Left renal pelvis (tissue), 4 donors: ENCODE measurements at regions not wholly inside any gene's neighbourhood (a gene's known extent, or its start where the extent isn't known, plus 50 kb on each side); places are given as distances from the start of the nearest gene placed in this dataset.
A peak's percentile ranks its signal among the peaks of the same experiment; 100 is the strongest.
"Not testable (repeated sequence)": the region's sequence is repeated elsewhere in the genome, so short reads cannot be mapped to it uniquely, and the experiment has no call there.

Experiments used
- DNase-seq, 4 donors: peaks; one replicate each; pipeline ENCODE4 v3.0.0-alpha.2; 2013; ENCODE audit warnings: low read depth in 4 of 4, low spot score in 3 of 4

DNA sequence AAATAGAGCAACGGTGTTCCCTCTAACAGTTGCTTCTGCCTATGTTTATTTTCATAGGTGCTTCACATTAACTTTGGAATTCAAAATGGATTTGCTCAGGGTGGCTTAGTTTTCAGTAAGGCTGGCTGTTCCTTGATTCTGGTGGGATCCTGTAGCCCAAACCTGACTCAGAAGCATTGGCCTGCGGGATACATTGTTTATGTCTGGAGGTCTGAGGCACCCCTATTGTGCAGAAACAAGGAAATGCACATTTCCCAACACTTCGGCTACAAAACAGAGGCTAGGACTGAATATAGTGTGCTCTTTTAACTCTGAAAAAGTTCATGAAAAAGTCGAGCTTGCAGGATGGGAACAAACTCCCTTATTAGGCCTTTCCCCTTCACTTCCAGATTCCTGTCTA lies 133.8 kb upstream of the F3 start:
- DNase-seq, result no peak

DNA sequence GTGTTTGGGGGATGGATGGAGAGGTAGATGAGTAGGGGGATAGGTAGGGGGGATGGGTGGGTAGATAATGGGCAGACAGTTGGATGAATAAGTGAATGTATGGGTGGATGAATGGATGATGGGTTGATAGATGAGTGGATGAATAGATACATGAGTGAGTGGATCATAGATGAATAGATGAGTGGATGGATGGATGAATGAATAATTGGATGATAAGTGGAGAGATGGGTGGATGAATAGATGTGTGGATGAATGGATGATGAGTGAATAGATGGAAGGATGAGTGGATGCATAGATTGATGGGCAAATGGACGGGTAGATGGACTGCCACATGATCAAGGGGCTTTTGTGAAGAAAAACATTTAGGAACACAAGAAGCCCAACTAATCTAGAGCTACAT lies 133.3 kb upstream of the F3 start:
- no peak for DNase-seq

DNA sequence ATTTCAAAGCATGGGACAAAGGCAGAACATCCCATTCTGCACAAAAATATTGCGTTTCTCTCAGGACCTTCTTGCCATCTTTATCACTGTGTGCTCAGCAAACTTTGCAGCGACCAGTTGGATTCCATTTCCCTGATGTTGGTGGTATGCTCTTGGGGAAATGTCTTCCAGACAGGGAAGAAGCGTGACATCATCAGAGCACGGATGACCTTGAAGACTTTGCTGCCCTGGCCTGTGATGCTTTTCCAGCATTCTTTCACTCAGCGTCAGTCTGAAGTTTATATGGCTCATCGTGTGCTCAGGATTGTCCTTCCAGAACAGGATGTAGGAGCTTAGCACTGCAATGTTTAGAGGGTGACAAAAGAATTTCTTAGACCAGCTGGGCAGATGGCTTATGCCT lies 131.4 kb upstream of the F3 start:
- DNase-seq, result no peak

DNA sequence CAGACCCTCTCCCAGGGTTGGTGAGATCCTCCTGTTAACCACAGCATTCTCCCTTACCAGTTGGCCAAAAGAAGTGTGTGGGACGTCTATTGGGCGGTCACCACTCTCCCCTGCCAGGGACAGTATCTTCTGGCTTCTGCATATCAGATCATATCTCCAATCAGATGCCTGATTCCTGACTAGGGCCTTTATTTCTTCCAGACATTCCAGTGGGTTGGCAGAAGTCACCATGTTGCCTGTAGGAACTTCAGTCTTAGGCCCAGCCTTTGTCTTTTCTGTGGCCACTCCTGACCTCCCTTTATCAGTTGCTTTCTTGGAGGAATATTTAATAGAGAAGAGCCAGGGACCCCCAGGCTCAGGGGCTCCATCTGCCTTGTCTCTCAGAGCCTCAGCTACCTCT lies 130.4 kb upstream of the F3 start:
- no peak for DNase-seq

DNA sequence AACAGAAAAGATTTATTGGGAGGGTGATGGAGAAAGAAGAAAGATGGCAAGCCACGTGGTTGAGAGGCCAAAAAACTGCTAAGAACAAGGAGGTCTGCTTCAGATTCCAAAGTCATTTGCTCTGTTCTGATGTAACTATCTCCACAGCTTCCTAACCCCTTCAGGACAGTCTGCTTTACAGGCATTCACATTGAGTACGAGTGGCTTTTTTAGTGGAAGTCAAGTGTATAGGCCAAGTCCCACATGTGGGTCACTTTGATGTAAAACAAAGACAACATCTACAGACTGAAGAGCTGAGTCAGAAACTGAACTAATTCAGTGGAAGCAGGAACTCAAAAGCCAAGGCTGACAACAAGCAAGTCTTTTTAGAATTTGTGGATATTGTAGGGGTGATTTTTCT lies 128.7 kb upstream of the F3 start:
- DNase-seq, result no peak

DNA sequence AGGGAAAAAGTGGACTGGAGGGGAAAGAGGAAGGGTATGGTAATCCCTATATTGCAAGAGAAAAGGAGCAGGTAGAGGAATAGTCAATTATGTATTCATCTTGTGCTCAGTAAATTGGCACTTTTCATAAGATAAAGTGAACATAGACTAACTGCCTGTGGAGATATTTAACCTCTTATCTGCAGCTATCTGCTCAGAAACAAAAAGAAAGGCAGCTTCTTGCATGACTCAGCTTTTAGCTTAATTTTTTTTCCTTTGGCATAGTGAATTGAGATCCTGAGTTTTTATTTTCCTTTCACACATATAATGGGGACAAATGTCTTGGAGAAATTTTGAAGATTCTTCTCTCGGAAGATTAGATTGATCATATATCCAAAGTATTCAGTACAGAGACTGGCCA lies 127.6 kb upstream of the F3 start:
- no peak for DNase-seq

DNA sequence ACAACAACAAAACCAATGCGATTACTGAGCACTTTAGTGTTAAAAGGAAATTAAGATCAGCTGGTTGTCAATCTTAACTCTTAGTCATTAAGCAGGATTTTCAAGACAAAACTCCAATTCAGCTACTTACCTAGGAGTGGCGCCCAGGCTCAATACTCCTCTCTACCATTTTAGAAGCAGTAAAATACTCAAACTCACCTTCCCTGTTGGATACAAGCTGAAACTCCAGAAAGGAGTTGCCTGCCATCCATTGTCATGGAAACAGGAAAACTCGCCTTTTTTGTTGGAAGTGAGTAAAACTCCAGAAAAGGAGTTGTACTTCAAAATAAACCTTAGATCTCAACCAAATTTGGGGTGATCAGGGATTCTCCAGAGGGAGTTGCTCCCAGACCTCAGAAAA lies 127.0 kb upstream of the F3 start:
- DNase-seq, result no peak

DNA sequence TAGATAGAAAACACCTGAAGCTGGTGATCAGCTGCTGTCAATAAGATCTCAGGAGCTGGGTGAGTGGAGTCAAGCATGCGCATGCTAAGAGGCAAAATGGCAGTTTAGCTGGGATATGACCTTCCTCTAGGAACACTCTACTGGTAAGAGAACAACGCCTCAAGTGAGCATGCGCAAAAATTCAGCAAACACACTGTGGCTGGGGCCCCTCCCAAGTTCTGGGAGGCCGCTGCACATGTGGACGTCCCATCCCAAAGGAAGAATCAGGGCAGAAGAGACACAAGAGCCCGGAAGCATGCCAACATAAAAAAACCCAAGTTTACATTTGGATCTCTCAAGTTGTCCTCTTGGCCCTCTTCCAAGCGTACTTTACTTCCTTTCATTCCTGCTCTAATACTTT lies 126.3 kb upstream of the F3 start:
- no peak for DNase-seq

DNA sequence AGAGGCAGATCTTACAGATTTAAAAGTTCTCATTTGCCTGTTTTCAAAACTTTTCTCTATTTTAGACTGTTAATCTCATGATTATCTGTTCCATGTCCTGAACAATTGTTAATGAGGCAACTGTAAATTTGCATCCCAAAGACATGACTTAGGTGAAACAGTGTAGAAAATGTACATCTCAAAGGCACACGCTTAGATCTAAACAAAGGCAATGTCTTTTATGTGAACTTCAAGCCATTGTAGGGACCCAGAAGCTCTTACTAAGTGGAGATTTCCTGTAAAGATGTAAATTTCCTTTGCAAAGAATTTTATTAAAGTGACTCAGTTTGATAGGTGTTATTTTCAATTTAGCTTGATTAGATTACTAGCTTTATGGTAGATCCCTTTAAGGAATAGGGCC lies 125.2 kb upstream of the F3 start:
- DNase-seq, result no peak

DNA sequence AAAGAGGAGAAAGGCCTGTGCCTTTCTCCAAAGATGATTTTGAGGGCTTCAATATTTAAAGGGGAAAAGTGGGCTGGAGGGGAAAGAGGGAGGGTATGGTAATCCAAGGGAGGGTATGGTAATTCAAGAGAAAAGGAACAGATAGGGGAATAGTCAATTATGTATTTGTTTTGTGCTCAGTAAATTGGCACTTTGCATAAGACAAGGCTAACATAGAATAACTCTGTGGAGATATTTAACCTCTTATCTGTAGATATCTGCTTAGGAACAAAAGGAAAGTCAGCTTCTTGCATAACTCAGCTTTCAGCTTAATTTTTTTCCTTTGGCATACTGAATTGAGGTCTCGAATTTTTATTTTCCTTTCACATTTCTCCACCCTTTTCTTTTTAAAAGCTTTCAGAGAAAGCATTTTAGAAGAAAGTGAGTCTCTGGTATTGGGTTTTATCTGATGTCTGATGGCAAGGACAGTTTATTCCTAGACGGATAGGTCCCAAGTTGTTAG lies 119.9 kb upstream of the F3 start:
- DNase-seq, result no peak

DNA sequence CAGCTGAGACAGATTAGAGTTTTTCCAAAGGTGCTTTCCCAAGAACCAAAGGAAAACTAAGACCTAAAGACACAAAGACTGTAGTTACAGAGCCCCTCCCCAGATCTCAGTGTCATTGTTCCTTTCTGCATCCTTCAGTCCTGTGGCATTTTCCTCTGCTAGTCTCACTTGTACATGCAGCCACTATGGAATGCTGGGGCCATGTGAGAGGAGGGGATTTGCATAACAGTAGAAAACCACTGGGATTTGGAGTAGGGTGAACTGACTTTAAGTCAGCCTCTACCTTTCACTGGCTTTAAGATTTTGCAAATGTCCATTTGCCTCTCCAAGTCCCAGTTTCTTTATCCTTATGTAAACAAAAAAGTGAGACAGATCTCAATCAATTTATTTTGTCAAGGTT lies 119.4 kb upstream of the F3 start:
- DNase-seq, result no peak

DNA sequence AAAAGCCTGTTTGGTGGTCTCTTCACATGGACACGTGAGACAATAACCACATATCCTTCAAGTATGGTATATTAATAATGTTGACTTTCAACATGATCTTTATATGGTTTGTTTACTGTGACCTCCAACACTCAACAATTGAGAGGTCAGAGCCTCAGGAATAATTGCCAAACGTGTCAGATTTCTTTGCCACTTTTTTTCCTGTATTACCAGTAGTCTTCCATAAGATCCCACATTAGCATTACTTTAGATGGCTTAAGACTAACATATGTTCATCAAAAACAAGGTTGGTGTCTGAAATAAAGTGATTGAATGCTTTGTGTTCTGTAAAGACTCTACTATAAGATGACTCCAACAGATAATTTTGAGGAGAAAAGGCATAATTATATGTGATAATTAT lies 118.7 kb upstream of the F3 start:
- no peak for DNase-seq

DNA sequence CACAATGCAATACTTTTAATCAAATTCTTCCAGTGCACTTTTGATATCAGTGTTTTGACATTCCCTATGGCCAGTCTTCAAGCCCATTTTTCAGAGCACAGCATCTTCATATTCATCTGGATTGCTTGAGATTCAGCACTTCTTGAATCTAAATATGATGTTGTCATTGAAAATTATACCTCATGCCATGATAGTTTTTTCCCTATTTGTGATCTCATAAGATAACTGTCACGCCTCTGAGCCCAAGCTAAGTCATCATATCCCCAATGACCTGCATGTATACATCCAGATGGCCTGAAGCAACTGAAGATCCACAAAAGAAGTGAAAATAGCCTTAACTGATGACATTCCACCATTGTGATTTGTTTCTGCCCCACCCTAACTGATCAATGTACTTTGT lies 117.6 kb upstream of the F3 start:
- not testable (repeated sequence) for DNase-seq

DNA sequence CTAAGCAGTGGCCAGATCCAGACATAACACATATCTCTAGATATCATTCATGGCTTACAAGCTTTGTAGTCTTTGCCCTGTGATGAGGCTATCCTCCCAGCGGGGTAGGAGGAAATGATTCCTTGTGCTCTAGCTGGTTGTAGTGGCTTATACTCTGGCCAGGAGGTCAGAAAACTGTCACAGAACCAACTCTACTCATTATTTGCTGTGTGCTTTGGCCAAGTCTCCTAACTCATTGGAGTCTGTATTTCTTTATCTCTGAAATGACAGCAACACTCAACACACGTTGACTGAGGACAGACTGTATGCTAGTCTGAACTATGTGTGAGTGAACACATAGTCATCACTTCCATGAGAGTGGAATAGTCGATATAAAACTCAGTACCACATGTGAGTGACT lies 116.7 kb upstream of the F3 start:
- no peak for DNase-seq

DNA sequence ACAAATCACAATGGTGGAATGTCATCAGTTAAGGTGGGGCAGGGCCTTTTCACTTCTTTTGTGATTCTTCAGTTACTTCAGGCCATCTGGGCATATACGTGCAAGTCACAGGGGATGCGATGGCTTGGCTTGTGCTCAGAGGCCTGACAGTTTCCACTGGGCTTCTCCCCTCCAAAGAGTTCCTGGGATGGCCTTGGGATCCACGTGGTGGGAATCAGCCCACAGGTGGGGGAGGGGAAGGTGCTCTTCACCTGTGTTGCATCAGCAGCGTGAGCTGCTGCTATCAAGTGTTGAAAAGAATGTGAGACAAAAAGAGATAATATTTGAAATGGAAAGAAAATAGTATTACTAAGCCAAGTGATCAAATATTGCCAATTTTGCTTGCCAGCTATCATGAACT lies 116.2 kb upstream of the F3 start:
- not testable (repeated sequence) for DNase-seq

DNA sequence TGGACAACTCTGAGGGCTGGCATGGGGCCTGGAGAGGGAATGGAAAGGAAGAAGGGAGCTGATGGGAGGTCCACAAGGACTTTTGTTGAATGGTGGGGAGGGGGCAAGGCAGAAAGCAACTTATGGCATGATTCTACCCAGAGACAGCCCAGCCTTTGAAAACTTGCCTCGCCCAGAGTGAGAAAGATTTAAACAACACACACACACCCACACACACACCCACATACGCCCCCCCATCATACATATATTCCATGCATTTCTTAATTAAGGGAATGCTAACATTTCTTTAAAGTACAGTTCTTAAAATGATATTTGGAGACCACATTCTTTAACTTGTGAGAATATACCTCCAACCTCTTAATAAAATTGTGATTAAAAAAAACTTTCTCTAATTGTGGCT lies 115.4 kb upstream of the F3 start:
- DNase-seq, result no peak

DNA sequence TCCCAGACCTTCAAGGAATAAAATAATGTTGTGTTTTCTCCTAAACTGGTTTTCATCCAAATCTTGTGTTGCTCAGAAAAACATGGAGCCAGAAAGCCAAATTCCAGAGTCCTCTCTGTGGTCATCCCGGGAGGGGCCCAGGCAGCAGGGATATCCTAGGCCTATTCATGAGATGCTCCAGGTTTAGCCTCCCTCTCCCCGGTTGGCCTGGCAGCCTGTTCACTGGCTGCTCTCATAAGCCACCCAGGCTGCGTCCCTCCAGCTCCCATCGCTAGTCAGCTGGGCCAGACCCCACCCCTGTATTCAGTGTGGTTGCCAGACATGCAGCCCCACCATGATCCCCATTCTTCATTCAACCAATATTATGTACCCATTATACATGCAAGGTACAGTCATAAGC lies 113.4 kb upstream of the F3 start:
- no peak for DNase-seq

DNA sequence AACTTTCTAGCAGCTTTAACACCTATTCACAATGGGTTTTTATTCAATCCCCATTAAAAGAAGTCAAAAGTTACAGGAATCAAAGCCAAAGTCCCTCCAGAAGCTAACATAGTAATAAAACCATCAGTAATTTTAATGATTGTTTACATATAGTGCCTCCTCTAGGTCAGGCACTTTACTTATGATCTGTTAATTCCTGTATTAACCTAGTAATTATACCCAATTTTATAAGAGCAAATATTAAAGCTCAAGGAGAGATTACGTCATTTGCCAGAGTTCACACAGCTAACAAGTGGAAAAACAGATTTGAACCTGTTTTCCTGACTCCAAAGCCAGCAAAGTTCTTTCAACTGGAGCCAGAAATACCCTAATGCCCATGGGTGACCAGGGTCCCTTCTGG lies 112.9 kb upstream of the F3 start:
- DNase-seq, result no peak

DNA sequence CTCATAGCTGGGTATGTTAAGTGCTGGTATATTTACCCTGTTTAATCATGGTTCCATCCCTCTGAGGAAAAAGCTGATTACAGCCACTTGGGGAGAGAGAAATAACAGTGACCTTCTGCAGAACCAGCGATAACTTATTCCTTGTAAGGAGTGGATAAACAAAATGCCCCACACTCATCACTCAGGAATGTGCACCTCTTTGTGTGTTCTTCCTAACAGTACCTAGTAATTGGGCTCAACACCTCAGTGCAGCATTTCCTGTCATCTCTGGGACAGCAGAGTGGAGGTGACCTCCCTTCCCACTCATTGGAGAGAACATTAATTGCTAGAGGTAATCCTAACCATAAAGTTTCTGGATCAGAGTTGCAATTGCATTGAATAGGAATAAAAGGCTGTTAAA lies 112.5 kb upstream of the F3 start:
- no peak for DNase-seq

DNA sequence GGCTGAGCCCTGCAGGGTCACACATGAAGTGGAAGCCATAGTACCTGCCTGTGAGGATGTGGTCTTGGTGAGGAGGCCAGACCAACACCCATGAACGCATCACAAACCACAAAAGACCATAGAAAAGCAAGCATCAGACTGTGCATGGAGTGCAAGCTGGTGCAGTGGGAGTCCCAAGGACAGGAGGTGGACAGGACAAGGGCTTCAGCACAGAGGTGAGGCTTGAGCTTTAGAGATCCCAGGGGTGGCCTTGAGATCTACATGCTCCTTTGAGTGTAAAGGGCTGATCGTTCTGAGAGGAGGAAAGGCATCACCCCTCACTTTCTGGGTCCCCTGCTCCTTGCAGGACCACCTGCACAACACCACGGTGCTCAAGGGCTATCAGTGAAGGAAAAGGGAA lies 111.9 kb upstream of the F3 start:
- DNase-seq, result no peak

DNA sequence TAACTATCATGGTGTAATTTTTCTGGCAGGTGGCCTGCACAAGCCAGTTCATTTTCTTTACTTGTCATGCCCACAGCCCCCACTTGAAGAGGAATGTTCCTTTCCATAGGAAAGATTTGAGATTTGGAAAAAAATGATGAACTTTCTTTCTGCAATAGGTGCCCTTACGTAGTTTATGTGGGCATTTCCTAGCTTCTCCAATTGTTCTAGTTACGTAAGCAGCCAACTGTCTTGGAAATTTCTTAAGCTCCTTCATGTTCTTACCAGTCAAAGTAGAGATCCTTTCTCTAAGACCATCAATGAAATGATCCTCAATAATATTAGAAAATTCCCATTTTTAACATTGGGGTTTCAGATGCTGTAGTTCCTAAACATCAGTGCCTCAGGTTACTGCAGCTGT lies 109.5 kb upstream of the F3 start:
- no peak for DNase-seq

DNA sequence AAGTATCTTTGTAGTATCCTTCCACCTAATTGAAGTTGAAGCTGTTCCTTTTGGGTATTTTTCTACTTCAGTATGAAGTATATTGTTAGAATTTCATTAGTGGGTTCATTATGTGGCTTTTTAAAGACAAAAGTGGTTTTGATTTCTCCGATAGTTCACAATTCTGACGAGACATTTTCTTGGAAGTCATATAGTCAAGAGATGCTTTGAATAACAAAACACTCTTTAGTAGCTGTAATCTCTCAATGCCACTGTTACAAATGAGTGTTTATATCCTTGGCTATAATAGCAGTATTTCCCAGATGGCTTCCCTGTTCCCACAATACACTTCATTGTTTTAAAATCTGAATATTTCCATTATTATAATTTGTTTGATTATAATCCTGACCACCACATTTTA lies 108.7 kb upstream of the F3 start:
- DNase-seq, result no peak

DNA sequence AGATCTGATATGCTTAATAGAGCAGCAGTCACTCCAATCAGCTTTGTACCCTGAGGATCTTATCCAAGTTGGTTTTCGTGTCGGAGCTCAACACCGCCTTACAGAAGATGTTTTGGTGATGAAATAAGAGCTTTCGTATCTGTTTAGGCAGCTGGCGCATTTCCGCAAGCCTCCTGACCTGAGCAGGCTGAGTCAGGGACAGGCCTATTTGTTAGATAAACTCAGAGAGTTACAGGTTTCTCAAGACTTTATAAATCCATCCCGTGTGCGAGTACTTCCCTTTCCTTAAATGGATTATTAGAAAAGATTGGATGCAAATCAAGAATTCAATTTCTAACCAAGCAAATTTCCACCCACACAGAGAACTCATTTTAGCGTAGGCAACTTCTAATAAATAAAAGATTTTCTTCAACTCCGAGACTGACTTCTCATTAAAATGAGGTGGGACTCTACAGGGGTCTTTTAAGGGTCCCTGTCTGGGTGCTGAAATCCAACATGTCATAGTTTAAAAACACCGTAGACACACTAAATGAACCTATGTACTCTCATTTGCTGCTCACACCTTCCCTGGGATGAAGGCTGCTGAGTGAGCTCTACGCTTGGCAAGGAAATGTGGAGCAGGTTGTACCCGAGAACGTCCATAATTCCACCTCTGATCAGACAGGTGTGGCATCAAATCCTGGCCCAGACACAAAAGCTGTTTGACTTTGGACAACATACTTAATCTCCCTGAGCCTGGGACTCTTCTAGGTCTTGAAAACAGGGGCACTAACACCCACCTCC lies 106.9 kb upstream of the F3 start:
- peak in 2 of 4 donors; percentile 15 to 24 for DNase-seq
